Erythroblast (primary cell): ENCODE measurements at regions not wholly inside any gene's neighbourhood (a gene's known extent, or its start where the extent isn't known, plus 50 kb on each side); places are given as distances from the start of the nearest gene placed in this dataset.

ENCODE experiments used
- GATA1 ChIP-seq: IDR thresholded peaks from 2 replicates; pipeline ENCODE4 v1.6.1; 2011; ENCODE audit warnings: low read depth, mild to moderate bottlenecking, control low read depth, low read length, moderate library complexity
- POLR2A ChIP-seq: IDR thresholded peaks from 2 replicates; pipeline ENCODE4 v1.6.1; 2011; ENCODE audit warnings: mild to moderate bottlenecking, low read length

DNA sequence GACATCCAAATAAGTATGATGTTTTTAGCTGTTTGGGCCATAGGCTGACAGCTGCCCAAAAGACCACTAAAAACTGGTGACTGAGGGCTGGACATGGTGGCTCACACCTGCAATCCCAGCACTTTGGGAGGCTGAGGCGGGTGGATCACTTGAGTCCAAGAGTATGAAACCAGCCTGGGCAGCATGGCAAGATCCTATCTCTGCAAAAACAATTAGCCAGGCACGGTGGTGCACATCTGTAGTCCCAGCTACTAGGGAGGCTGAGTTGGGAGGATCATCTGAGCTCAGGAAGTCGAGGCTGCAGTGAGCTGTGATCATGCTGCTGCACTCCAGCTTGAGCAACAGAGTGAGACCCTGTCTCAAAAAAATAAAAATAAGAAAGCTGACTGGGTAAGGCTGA lies 511.5 kb upstream of the RAB6C start:
- no peak for TF ChIP-seq POLR2A
- TF ChIP-seq GATA1: no peak
